ENCODE measurements at regions not wholly inside any gene's neighbourhood (a gene's known extent, or its start where the extent isn't known, plus 50 kb on each side); places are given as distances from the start of the nearest gene placed in this dataset.

DNA sequence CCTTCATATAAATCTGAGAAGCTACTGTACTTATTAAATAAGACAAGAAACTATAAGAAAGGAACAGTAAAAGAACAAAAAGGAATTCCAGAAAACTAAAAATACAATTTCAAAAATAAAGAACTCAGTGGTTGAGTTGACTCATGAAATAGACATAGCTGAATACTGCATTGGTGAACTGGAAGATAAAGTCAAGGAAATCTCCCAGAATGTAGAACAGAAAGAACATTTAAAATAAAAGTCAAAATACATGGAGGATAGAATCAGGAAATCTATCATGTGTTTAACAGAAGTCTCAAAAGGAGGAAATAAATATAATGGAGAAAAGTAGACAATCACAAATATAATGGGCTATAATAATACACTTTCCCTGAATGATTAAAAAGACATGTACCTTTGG, 136.4 kb upstream of the PMFBP1 start:
- DNase-seq, result no peak

DNA sequence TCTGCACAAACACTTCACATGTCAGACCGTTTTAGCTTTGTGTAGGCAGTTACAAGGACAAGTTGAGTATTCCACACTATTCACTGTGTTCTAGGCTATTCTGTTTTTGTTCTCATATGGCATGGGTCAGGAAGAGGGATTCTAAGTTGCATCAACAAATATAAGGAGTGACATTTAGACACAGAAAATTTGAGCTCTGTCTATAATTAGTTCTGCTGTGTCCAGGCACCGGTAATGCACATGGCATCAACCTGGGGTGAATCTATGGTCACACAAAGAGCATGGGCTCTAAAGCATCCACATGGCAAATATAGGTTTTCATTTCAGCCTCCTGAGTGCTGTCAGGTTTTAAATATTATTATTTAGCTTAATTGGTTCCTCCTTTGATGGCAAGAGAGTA, 130.4 kb upstream of the PMFBP1 start:
- no peak for DNase-seq

DNA sequence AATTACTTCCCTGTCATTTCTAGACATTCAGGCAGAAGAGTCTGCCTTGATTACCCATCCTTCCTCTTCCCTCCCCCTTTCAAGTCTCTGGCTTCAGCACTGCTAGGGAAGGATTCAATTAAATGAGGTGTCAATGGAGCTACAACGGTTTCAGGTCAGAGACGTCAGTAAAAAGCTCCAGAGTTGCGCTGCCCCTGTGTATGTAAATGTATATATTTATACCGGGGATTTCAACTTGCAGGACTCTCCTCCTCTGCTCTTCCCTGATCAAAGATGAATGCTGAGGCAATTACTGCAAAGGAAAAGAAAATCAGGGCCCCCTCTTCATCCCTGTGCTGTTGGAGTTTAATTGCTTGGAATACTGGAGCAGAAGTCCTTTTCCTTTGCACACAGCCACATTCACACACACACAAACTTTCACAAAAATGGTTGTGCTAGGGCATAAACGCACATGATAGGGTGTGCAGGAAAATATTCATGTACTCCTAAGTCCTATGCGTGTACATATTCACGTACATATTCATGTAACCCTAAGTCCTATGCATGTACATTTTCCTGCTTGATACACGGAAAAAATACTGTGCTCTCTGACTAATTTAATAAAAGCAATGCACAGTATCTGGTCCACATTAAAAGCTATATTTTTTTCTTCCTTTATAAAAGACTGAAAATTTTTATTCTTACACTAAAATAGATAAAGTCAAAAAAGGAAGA, 129.7 kb upstream of the PMFBP1 start:
- no peak for DNase-seq

DNA sequence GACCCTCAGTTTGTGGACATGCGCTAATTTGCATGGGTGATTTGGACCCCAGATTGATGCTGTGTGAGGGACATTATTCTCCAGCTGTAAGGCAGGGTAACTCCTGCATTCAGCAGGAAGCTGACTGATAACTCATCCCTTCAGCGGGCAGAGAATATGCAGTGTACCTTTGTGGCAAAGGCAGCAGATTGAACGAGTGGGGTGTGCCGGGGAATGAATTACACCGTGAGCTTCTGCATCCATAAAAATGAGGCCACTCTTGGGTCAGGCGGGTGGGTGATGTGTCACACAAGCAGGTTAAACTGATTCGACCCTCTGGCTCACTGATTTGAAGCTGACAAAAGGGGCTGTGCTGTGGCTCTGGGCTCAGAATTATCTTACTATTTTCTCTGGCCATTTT, 128.9 kb upstream of the PMFBP1 start:
- no peak for DNase-seq

DNA sequence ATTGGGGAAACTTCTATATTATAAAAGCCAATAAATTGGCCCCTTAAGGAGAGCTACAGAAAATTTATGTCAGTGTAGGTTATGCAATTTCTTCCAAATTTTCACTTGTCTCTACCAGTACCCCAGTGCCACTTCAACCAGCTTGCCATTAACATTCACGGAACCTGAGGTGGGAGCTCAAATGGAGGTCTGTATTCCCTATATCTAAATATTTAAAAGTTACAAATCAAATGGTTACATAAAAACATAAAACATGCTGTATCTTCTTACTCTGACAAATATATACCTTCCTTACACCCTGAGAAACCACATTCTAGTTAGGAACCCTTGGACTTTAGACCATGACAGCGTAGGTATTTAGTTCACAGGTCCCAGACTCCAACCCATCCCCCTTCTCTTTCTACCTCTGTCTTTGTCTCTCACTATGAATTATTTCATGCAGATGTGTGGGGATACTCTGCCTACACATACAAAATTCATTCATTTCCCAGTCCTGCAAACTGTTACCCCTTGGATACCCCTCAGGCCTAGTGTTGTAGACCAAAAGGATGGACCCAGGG, 127.8 kb upstream of the PMFBP1 start:
- DNase-seq, result no peak

DNA sequence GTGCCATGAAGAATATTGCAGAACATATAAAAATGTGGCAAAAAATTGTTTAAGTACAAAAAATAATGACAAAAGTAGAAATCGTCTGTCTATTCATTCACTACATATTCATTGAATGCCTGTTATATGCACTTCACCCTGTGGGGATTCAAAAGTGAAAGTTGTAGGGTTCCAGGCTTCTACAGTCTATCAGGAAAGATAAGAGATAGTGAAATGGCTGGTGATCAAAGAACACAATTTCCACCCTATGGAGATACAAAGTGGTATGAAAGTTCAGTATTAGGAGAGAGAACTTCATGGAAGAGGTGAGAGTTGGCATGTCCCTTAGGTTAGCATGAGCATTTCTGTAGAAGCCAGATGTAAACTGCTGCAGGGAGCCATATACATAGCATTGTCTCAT, 127.0 kb upstream of the PMFBP1 start:
- no peak for DNase-seq

DNA sequence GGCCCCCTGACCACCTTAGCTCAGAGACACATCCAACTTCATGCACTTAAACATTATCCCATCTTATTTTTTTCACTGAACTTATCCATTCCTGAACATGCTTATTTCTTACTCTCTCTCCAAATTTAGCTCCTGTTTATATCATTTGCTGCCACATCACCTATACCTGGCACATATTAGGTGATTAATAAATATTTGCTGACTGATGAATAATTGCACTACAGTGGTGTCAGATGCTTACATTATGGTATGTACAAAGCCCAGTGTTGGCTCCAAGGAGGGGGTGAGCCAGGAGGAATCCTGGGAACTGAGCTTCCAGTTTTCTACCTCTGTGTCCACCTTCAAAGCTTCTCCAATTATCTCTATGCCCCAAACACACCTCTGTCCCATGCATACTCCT, 124.0 kb upstream of the PMFBP1 start:
- DNase-seq, result no peak

DNA sequence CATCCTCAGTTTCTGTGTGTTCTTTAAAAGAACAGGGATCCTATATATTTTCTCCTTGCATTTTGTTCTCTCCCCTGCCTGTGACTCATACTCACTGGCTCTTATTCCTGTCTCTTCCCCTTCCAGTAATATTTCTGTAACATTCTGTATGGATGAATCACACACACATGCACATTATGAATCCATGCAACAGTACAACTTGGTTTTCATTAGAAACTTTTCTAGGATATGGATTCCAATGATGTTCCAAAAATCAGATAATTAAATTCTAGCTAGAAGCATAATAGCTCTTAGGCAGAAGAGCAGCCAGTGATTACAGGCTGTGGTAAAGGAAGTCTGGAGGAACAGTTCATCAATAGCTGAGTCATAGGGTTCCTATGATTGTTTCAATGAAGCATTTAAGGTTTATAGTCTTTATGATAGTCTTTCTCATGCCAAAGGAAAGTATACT, 119.6 kb upstream of the PMFBP1 start:
- no peak for DNase-seq

DNA sequence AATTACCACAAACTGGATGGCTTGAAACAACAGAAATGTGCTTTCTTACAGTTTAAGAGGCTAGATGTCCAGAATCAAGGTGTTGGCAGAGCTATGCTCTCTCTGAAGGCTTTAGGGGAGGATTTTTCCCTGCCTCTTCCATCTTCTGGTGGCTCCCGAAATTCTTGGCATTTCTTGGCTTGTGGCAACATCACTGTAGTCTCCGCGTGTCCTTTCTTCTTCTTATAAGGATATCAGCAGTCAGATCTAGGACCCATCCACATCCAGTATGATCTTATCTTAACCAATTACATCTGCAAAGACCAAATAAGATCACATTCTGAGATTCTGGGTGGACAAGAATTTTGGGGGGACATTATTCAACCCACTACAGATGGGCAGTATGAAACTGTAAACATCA, 119.2 kb upstream of the PMFBP1 start:
- no peak for DNase-seq

DNA sequence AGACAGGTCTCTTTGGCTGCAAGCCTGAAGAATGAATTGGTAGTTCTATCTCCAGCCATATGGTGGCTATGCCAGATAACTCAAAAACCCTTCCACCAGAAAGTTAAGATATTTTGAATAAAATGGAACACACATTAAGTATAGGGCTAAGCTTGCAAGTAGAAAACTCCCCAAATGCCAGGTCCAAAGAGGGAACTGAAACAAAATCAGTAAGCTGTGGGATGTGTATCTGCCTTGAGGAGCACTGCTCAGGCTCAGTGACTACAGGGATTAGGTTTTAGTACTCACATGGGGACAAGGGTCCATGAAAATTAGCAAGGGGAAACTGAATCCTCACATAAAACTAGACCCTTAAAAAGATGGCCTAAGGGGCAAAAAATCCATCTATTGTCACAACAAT, 115.7 kb upstream of the PMFBP1 start:
- DNase-seq, result no peak

DNA sequence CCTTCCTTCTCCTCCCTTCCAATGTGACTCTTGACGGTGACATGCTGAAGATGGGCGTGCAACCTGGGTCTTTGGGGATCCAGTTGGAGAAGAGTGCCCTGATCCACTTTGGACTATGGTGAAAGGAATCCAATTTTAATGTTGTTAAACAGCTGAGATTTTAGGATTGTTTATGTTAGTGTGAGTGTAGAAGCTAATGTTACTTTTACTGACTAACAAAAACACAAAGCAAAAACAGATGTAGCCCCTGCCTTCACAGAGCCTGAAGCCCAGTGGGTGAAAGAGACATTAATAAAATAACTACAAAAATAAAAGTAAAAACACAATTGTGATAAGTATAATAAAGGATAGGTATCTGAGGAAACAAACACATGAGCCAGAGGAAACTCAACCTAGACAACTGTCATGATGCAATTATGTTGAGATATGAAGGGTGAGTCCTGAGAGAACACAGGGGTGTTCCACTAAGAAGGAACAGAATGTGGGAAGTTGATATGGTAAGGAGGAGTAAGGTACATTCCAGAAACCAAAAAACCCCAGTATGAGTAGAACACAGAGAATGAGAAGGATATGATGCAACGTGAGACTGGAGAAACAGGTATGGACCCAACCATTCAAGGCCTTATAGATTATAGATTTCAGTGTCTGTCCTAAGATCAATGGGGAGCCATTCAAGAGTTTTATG, 115.1 kb upstream of the PMFBP1 start:
- DNase-seq, result no peak

DNA sequence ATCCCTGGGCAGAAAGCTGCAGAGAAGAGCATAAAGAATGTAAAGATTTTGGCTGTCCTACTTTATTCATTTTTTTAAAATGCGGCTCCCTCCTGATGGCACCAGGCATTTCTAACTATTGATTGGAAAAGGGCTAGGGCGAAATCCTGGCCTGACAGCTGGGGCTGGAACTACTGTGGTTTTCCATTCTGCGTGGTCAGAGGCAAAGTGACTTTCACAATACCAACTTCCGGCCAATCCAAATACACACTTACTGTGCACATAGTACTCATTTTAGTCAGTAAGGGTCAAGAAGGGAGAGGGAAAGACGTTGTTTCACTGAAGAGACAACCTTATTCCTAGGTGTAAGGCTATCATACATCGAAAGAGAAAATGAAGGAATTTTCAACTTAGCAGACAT, 113.8 kb upstream of the PMFBP1 start:
- DNase-seq, result no peak

DNA sequence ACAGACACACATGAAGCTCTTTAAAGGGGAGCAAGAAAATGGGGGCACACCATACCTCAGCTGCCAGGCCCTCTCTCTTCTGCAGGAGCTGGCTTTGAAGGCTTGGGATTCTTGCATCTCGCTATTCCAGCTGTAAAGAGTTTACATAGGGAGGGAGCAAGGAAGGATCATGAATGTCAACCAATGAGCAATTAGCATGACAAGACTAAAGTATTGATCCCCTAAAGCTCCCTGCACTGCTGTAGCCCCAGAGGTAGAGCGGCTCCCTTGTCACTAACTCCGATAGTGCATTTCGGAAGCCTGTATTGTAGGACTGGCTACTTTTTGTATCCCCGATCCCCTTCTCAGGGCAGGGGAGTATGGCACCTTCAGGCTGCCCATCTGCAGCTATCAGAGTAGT, 113.4 kb upstream of the PMFBP1 start:
- no peak for DNase-seq

DNA sequence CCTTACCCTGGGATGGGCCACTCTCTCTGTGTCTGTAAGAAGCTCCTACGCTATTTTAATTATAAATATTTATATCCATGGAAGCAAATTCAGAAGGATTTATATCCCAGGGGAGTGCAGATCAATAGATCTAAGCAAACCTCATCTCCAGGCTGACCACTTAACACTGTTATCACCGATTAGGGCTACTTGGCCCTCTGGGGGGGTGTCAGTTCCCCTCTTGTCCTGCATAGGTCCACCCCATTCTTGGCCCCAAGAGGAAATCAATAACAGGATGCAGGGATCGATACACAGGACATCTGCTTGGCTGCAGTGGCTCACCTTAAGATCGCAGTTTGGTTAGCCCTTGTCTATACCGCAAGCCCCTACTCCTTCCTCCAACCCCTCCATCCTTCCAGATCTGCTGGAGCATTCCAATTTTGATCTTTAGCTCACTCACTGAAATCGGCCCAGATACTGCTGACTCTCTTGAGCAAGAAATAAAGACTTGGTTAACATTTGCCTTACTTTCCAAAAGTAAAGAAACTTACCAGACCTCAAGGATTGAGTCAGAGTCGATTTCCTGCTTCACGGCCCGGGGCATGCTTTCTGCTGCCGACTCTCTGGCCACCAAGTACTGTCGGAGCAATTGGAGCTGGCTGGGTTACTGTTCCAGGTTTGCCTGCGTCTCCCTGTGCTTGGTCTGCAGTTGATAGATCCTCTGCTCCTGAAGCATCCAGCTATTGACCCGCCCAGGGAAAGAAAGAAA, 112.3 kb upstream of the PMFBP1 start:
- DNase-seq, result no peak

DNA sequence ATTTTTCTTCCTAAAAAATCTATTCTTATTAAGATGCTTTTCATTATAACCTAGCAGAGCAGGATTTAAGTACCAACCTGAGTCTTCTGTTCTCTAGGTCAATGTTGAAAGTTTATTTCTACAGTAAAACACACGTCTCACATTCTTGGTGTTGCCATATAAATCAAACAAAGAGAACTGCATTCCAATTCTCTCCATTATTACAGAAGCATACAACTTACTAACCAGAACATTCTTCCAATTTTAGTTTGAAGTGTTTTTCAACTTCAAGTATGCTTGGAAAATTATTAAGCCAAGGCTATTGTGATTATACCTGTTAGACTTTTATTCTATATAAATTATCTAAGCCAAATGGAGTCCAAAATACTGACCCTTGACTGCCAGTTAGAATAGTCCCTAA, 110.4 kb upstream of the PMFBP1 start:
- DNase-seq, result no peak

DNA sequence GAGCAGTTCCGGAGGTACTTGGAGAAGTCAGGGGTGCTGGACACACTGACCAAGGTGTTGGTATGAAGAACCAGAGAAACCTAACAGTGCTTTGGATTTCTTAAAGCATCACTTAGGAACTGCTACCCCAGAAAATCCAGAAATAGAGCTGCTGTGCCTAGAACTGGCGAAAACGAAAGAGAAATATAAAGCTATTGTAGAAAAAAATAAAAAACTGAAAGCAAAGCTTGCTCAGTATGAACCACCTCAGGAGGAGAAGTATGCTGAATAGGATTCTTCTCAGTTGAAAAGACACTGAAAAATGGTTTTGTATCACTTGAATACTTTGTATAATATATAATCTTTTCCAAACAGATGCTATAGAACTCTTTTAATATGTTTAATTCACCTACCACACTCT, 106.3 kb upstream of the PMFBP1 start:
- no peak for DNase-seq

DNA sequence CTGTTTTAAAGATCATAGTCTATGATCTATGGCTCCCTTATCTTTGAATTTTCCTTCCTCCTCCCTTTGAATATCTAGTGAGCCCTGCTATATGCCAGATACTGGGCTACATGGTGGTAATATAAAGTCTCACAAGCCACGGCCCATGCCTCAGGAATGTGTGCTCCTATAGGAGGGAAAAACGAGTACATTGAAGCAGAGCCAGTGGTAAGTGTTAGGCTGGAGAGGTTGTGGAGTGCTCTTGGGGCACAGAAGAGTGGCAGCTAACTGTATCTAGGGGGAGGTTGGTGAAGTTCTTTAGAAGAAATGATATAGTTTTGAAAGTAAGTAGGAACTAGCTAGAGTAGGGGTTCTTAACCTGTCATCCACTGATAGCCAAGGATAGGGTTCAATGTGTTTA, 105.8 kb upstream of the PMFBP1 start:
- no peak for DNase-seq

DNA sequence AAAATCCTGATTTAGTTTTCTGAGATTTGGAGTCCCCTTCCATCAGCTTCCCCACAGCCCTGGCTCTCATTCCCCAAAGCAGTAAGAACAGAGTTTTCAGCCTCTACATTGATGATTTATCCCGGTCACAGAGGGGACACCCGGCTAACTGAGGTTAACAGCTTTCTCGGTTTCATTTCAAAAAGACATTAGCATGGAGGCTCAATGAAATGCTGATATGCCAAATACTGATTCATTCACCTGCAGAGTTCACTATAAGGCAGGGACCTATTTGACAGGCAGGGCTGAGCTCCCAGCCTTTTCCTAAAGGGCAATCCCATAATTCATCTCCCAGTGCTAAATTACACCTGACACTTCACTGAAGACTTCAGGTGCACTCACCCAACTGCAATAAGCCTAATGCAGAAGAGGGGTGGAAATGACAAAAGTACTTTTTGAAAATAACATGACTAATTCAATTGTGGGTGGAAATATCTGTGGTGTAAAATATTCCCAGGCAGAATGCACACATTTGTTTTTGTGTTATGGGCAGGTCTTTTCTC, 99.8 kb upstream of the PMFBP1 start:
- DNase-seq, result no peak

DNA sequence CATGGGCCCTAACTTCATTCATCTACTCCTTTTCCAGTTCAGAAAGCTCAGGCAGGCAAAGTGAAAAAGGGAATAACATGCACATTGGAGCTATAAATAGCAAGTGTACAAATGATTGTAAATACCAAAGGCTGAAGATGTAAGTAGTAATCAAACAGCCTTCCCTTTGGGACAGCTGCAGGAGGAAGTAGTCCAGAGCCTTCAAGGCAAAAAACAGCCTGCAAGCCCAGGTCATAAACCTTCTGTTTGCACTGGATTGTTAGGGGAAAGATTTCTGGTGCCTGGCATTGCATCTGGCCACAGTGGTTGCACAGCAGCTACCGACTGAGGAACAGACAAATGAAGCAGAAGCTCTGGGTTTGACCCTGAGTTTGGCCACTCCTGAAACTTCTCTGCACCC, 98.6 kb upstream of the PMFBP1 start:
- DNase-seq, result no peak

DNA sequence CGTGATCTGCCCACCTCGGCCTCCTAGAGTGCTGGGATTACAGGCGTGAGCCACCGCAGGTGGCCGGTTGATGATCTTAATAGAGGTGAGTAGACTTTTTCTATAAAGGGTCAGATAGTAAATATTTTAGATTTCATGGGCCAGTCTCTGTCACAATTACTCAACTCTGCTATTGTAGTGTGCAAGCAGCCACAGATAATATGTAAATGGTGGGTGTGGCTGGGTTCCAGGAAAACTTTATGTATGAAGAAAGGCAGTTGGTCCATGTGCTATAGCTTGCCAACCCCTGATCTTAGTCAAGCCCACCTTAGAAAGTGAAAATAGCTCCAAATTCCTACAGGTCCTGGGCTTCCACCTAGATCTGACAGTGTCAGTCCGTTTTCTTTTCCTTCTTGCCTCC, 94.9 kb upstream of the PMFBP1 start:
- DNase-seq, result no peak

DNA sequence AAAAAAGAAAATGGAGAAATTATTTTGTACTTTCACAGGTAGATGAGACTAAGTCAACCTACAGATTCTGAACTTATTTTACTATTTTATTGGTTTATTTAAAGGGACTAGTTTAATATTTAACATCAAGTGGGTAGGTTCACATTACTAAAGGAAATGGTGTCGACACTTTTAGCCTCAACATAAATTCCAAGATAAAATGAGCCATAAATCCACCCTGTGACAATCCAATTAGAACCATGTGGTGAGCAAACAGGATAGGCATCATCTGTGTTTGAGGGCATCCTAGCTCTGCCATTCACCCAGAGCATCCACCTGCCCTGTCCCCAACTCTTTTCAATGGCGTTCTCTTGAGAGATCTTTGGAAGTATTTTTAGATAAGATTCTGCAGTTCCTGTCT, 92.8 kb upstream of the PMFBP1 start:
- no peak for DNase-seq

DNA sequence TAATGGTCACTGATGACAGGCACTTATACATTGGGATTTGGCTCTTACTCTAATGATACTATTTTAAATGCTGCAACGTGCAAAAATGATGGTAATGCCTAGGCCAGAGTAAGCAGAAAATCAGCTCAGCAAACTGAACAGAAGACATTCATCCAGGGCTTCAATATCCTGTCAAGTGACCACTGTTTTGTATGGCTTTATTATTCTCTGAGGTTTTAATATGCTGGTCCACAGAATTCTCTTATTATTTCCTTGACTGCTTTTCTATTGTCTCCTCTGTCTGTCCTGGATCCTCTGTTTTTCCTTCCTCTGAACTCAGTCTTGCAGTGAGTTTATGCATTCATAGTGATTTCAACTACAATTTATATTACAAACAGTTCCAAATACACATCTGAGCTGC, 90.8 kb upstream of the PMFBP1 start:
- no peak for DNase-seq

DNA sequence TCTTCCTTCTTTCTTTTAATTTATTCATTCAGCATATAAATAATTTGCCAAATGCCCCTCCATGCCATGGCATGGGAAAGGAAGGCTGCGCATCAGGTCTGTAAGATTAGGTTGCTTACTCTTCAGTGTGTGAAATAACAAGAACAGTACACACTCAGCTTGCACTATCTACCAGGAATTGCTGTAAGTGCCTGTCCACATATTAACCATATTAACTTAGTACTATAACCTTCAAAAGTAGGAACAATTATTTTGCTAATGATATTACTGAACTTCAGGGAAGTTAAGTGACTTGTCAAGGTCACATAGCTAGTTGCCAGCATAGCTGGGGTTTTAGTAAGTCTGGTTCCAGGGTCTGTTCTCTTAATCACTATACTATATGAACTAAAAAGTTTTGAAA, 89.2 kb upstream of the PMFBP1 start:
- no peak for DNase-seq

Data from GOT3 (cell line).